IMR-90 (cell line): ENCODE measurements at regions not wholly inside any gene's neighbourhood (a gene's known extent, or its start where the extent isn't known, plus 50 kb on each side); places are given as distances from the start of the nearest gene placed in this dataset.

ENCODE experiments used
- BHLHE40 ChIP-seq: fragments of 150-350 bp; IDR thresholded peaks from 2 replicates; pipeline ENCODE4 v1.6.1; 2016; ENCODE audit warnings: mild to moderate bottlenecking, low read depth, low read length
- CEBPB ChIP-seq: IDR thresholded peaks from 2 replicates; pipeline ENCODE4 v1.6.1; 2012; ENCODE audit warnings: low read depth, low read length, improper control_type of control experiment
- CTCF ChIP-seq: conservative IDR thresholded peaks from 2 replicates; pipeline ENCODE4 v1.5.1; 2012; ENCODE audit warnings: mild to moderate bottlenecking, low read depth, low read length, improper control_type of control experiment
- ELK1 ChIP-seq: fragments of 150-350 bp; IDR thresholded peaks from 2 replicates; pipeline ENCODE4 v1.6.1; 2016; ENCODE audit warnings: low read depth, mild to moderate bottlenecking, low read length, moderate library complexity, borderline replicate concordance
- FOS ChIP-seq: fragments of 150-350 bp; IDR thresholded peaks from 2 replicates; pipeline ENCODE4 v1.6.1; 2016; ENCODE audit warnings: low read depth, low read length
- MXI1 ChIP-seq: IDR thresholded peaks from 2 replicates; pipeline ENCODE4 v1.6.1; 2012; ENCODE audit warnings: low read depth, mild to moderate bottlenecking, low read length, moderate library complexity, borderline replicate concordance
- POLR2A ChIP-seq: IDR thresholded peaks from 2 replicates; pipeline ENCODE4 v1.6.1; 2012; ENCODE audit warnings: mild to moderate bottlenecking, low read depth, low read length
- RAD21 ChIP-seq: IDR thresholded peaks from 2 replicates; pipeline ENCODE4 v1.6.1; 2012; ENCODE audit warnings: low read length, improper control_type of control experiment
- RCOR1 ChIP-seq: IDR thresholded peaks from 2 replicates; pipeline ENCODE4 v1.6.1; 2012; ENCODE audit warnings: mild to moderate bottlenecking, low read length, improper control_type of control experiment; ENCODE audit not compliant: insufficient replicate concordance
- RFX5 ChIP-seq: IDR thresholded peaks from 2 replicates; pipeline ENCODE4 v1.8.0; 2012; ENCODE audit warnings: low read depth, mild to moderate bottlenecking, low read length, moderate library complexity

- TF ChIP-seq CTCF (no peak), POLR2A (no peak), CEBPB (no peak), RAD21 (no peak), ELK1 (no peak), RFX5 (no peak), FOS (no peak), MXI1 (no peak), RCOR1 (no peak), BHLHE40 (no peak)
Observed at GRCh38 chr14:53628732-53629430, 327.7 kb downstream of the BMP4 start.
